SK-N-MC (cell line): ENCODE measurements at regions not wholly inside any gene's neighbourhood (a gene's known extent, or its start where the extent isn't known, plus 50 kb on each side); places are given as distances from the start of the nearest gene placed in this dataset.

Source experiments
- EZH2 ChIP-seq: fragments of 200-600 bp; sonication (generic); IDR thresholded peaks from one replicate; pipeline ENCODE4 v1.6.1; 2017; ENCODE audit warnings: antibody characterized with exemption
- POLR2AphosphoS5 ChIP-seq: IDR thresholded peaks from 2 replicates; pipeline ENCODE4 v1.6.1; 2012; ENCODE audit warnings: mild to moderate bottlenecking, low read depth, low read length, borderline replicate concordance

DNA sequence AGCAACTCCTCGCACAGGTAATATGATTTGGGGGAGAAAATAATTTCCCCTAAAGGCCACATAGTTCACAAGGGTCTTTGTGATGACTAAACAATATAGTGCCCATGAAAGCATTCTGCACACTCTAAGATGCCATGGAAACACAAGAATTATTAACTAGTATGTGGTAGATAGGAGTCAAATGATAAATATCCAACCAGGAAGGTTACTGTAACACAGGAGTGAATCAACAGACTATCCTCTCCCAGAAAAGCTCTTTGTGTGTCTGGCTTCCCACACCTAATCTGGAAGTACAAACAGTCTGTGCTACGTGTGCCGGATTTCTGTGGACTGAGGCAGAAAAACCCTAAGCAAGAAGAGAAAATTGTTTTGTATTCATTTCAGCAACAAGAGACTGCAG, 70.0 kb downstream of the OTP start:
- no peak for TF ChIP-seq POLR2AphosphoS5
- no peak for TF ChIP-seq EZH2
